ENCODE measurements at regions not wholly inside any gene's neighbourhood (a gene's known extent, or its start where the extent isn't known, plus 50 kb on each side); places are given as distances from the start of the nearest gene placed in this dataset.

DNA sequence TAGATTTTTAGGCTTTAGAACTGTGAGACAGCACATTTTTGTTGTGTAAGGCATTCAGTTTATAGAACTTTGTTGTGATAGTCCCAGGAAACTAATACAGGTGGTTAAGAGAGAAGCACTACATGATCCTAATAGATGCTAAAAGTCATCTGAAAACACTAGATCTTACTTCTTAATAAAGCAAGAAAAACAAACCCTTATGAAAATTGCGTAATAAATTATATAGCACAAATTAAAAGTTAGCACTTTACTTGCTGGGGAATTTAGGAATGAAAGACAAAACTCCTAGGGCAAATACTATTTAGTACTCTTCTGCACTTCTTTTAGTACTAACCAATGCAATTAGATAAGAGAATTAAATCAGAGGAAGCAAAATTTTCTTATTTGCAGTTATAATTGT, 163.3 kb upstream of the SHISA6 start:
- no peak overlapping the region for H3K23ac ChIP-seq (ENCODE audit: insufficient read length, low read depth, low read length)
- H3K27me3 Mint-ChIP-seq (ENCODE audit: low read depth), result no peaks in the 10 kb centered on the region
- H3K4me3 Mint-ChIP-seq, result no peak overlapping the region

More for the DNA sequence above, 163.3 kb upstream of the SHISA6 start:
- Histone ChIP-seq H3K9me3 (ENCODE audit: control insufficient read depth, low read depth, low read length) (no peaks in the 10 kb centered on the region), H2BK12ac (ENCODE audit: insufficient read length, low read depth, low read length) (no peak overlapping the region), H3K23me2 (ENCODE audit: insufficient read length, low read depth, low read length, poor library complexity, severe bottlenecking) (no peaks in the 10 kb centered on the region), H3T11ph (ENCODE audit: low read length) (no peak overlapping the region), H3K79me1 (ENCODE audit: insufficient read depth, low read depth, low read length, poor library complexity, severe bottlenecking) (no peaks in the 10 kb centered on the region), H3K9ac (ENCODE audit: extremely low read depth, insufficient read length, low read length) (no peak overlapping the region), H3K4me1 (ENCODE audit: insufficient read depth, low read length) (peaks cover 3% of the 10 kb centered on the region; the same call in 1 of the 2 replicates), H2BK15ac (ENCODE audit: low read depth, low read length) (no peak overlapping the region), H3K27me3 (ENCODE audit: insufficient read depth, low read length) (no peaks in the 10 kb centered on the region), H2AFZ (ENCODE audit: low read length) (no peak overlapping the region), H2AK5ac (ENCODE audit: insufficient read length, low read length) (no peak overlapping the region), H3K56ac (ENCODE audit: insufficient read length, low read depth, low read length) (no peak overlapping the region), H4K20me1 (ENCODE audit: control insufficient read depth, insufficient read depth, insufficient read length) (no peaks in the 10 kb centered on the region), H4K8ac (replicated peaks; ENCODE audit: insufficient read length, low read depth, low read length) (no peak overlapping the region), H3K4ac (ENCODE audit: low read depth, low read length) (no peak overlapping the region), H3K27ac (ENCODE audit: insufficient read length, low read depth, low read length) (no peak overlapping the region), H2BK20ac (ENCODE audit: low read depth, low read length, poor library complexity, severe bottlenecking) (no peak overlapping the region), H2BK120ac (ENCODE audit: low read depth, low read length, poor library complexity, severe bottlenecking) (no peak overlapping the region), H3K18ac (ENCODE audit: insufficient read length, low read depth, low read length) (no peak overlapping the region), H4K5ac (ENCODE audit: insufficient read length, low read depth, low read length) (no peak overlapping the region), H3K14ac (ENCODE audit: insufficient read depth, low read length) (no peak overlapping the region), H3K79me2 (ENCODE audit: insufficient read depth, low read length) (no peaks in the 10 kb centered on the region), H3K4me2 (ENCODE audit: insufficient read depth, insufficient read length, low read length) (no peak overlapping the region), H2BK5ac (ENCODE audit: insufficient read length, low read length) (no peak overlapping the region), H4K91ac (ENCODE audit: insufficient read length, low read depth, low read length) (no peak overlapping the region)
- Mint-ChIP-seq H3K36me3 (ENCODE audit: insufficient read depth in 1 of 3, low read depth in 3 of 3) (no peaks in the 10 kb centered on the region), H3K9me3 (no peaks in the 10 kb centered on the region), H3K27ac (no peak overlapping the region), H3K4me1 (peaks cover 23 to 26% of the 10 kb centered on the region in 2 experiments)
- TF ChIP-seq, protein P1, sequence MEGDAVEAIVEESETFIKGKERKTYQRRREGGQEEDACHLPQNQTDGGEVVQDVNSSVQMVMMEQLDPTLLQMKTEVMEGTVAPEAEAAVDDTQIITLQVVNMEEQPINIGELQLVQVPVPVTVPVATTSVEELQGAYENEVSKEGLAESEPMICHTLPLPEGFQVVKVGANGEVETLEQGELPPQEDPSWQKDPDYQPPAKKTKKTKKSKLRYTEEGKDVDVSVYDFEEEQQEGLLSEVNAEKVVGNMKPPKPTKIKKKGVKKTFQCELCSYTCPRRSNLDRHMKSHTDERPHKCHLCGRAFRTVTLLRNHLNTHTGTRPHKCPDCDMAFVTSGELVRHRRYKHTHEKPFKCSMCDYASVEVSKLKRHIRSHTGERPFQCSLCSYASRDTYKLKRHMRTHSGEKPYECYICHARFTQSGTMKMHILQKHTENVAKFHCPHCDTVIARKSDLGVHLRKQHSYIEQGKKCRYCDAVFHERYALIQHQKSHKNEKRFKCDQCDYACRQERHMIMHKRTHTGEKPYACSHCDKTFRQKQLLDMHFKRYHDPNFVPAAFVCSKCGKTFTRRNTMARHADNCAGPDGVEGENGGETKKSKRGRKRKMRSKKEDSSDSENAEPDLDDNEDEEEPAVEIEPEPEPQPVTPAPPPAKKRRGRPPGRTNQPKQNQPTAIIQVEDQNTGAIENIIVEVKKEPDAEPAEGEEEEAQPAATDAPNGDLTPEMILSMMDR (conservative IDR thresholded peaks at IDR 0.05), result no peak
- no peak for DNase-seq
- WGBS (ENCODE audit: extremely low coverage, insufficient read length, low lambda C conversion rate), result no CpG with 5 or more reads among the region's 1 CpG
